HG03175 (cell line): ENCODE measurements at regions not wholly inside any gene's neighbourhood (a gene's known extent, or its start where the extent isn't known, plus 50 kb on each side); places are given as distances from the start of the nearest gene placed in this dataset.

Experiments used
- ATAC-seq: cut with Tn5 transposase; IDR thresholded peaks from one replicate; pipeline ENCODE4 v1.9.1; 2021; ENCODE audit warnings: mild to moderate bottlenecking, moderate library complexity; ENCODE audit not compliant: unreplicated experiment

DNA sequence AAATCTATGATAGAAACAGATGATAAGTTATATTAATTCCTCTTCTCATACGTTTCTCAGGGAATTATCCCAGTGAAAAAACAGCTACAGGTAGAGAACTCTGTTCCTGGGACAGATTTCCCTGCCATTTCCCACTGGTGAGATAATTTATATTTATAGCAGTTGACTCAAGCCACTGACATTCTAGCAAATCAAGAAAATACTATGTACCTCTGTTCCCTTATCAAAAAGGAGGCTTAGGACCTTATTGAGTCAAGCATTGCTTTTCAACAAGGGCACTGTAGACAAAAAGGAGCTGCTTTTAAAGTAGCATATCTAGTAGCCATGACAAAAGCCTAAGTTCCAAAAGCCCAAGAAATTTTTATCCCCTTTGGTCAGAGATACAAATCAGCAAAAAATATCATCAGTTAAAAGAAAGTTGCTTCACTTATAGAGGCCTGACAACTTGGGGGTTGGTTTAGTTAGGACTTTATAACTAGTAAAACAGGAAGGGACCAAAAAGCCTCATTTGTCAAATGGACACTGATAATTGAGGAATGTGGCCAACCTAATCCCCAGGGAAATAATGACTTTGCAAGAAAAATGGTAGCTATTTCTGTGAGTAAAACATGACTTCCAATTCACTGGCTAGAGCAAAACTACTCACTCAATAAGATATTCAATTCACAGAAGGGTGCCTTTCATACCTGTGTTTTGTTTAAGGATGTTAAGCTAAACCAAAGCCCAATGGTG is 652.5 kb downstream of the SLITRK1 start:
- ATAC-seq: no peak

DNA sequence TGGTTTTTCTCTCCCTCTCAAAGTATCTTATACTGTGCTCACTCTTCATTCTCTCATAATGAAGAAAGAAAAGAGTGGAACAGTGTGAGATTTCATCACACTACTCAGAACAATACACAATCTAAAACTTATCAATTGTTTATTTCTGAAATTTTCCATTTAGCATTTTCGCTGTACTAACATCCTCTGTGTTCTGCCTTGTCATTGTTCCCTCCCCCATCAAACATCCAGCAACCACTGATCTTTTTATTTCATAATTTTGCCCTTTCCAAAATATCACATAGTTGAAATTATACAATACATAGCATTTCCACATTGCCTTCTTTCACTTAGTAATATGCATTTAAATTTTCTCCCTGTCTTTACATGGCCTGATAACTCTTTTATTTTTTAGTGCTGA is 658.7 kb downstream of the SLITRK1 start:
- ATAC-seq: no peak

DNA sequence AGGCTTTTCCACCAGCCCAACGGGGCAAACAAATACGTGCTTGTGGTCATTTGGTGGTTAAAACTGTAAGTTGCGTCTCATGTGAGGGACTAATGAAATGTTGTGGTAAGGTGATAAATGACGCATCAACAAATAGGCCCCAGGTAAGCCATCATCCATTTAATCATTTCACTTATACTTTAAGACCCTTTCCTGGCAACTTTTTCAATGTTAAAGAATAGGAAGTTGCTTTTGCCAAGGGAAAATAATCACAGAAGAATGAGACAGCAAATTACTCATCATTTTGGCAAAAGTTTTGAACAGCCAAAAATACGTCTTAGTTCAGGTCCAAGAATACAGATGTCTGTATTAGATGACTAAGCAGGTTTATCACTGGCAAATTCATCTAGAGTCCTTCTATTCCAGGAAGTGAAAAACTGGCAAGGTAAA is 660.4 kb downstream of the SLITRK1 start:
- no peak for ATAC-seq

GRCh38 chr13:83221256-83221655 is 661.0 kb downstream of the SLITRK1 start:
- no peak for ATAC-seq

DNA sequence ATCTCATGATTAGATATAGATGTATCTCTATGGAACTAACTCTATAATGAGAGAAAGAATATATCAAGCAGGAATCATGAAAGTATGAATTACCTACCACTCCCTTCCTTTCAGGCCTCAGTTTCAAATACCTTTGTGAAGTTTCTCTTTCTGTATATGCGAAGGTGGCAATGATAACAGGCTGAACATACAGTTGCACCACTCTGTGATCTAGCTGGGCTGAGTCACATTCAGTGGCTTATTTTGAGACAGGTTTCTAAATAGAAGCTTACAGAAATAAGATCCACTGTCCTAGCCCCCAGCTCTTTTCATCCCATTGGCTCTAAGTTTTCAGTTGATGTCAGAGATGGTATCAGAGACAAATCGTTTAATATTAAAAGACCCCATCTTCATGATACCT is 662.0 kb downstream of the SLITRK1 start:
- no peak for ATAC-seq

DNA sequence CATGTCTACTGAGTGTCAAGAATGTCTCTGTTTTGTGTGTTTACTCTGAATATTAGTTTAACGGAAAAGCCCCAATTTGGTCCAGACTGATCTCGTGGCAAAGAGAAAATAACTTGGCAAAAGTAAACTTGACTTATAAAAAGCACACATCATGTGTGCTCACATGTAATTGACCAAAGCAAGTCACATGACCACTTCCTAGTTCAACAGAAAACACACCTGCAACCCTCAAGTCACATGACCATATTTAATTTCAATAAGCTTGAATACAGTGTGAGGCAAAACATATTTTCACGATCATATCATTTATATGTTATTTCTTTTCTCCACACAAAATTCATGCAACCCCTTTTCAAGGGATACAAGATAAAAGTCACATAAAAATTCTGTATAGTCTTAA is 662.4 kb downstream of the SLITRK1 start:
- no peak for ATAC-seq

DNA sequence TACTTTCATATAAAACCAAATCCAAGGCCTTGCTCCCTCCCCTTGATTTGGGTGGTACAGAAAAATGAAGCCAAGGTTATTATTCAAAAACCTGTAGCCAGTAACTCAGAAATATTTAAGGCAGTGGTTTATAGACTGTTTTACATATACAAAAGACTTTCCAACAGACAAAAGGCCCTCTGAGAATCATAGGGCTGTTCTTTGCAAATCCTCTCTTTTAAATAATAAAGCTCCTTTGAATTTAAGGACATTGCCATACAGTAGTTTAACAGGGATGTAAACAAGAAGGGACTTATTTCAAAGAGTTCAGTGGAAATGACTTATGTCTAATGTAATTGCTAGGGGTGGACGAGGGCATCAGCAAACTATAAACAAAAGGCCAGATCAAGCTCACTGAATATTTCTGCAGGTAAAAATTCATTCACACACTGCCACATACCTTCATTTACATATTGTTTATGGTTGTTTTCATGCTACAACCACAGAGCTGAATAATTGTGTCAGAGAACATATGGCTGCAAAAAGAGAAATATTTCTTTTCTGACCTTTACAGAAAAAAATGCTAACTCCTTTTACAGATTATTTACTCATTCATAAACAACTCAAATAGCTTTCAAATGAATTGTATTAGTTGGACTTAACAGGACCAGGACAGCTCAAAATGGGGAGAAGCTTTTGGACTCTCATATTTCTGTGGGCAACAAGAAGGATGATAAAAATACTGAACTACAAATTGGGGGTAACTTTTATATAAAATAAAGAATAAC is 665.6 kb downstream of the SLITRK1 start:
- ATAC-seq: no peak

DNA sequence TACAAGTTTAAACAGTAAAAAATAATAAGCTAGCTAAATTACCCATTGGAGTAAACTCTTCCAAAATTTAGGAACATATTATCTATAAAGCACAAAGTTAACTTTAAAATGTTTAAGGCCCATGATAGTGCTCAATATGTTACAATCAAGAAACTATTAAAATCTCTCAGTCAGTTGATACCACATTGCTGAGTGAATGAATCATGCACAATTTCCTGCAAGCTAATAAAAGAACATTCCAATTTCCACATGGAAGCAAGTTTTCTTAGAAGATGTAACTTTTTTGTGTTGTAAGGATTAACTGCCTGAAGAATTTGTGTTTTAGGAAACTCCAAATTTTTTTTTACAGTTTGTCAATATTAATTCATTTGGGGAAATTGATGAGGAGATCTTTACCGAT is 666.6 kb downstream of the SLITRK1 start:
- ATAC-seq: no peak

DNA sequence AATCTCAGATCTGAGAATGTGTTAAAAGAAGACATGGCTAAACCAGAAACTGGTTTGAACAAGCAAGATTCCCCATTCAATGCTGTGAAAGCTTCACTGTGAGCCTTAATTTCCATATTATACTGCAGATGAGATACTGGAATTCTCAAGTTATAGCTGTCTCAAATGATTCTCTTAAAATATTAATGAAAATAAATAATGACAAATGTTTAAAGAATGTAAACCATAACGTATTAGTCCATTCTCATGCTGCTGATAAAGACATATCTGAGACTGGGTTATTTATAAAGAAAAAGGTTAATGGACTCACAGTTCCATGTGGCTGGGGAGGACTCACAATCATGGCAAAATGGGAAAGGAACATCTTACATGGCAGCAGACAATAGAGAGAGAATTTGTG is 667.8 kb downstream of the SLITRK1 start:
- no peak for ATAC-seq

DNA sequence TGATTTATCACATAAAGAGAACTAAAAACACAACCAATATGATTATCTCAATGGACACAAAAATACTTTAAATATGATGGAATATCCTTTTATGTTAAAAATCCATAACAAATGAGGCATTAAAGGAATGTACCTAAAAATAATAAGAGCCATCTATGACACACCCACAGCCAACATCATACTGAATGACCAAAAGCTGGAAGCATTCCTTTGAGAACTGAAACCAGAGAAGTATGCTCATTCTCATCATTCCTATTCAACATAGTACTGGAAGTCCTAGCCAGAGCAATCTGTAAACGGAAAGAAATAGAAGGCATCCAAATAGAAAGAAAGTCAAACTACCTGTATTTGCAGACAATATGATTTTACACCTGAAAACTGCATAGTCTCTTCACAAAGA is 671.0 kb downstream of the SLITRK1 start:
- no peak for ATAC-seq

DNA sequence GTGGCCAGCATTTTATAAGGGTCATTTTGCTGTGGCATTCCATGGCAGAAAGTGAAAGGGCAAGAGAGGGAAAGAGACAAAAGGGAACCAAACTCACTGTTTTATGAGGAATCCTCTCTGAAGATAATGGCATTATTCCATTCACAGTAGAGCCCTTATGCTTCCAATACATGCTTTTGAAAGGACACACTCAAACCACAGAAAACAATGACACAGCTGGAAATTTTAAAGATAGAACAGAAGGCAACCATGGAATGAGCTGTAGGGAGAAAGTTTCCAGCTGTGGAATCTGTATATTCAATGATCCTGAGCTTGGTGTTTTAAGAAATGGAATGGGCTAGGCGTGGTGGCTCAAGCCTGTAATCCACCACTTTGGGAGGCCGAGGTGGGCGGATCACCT is 677.4 kb downstream of the SLITRK1 start:
- ATAC-seq: no peak

GRCh38 chr13:83201506-83201905 is 680.8 kb downstream of the SLITRK1 start:
- no peak for ATAC-seq

GRCh38 chr13:83197316-83197715 is 685.0 kb downstream of the SLITRK1 start:
- ATAC-seq: no peak

- no peak for ATAC-seq
Measured at GRCh38 chr13:83190020-83190419, 692.3 kb downstream of the SLITRK1 start.

- ATAC-seq: no peak
Measured at GRCh38 chr13:83184819-83185218, 697.5 kb downstream of the SLITRK1 start.

- ATAC-seq: no peak
Measured at GRCh38 chr13:83184150-83184475, 698.2 kb downstream of the SLITRK1 start.

DNA sequence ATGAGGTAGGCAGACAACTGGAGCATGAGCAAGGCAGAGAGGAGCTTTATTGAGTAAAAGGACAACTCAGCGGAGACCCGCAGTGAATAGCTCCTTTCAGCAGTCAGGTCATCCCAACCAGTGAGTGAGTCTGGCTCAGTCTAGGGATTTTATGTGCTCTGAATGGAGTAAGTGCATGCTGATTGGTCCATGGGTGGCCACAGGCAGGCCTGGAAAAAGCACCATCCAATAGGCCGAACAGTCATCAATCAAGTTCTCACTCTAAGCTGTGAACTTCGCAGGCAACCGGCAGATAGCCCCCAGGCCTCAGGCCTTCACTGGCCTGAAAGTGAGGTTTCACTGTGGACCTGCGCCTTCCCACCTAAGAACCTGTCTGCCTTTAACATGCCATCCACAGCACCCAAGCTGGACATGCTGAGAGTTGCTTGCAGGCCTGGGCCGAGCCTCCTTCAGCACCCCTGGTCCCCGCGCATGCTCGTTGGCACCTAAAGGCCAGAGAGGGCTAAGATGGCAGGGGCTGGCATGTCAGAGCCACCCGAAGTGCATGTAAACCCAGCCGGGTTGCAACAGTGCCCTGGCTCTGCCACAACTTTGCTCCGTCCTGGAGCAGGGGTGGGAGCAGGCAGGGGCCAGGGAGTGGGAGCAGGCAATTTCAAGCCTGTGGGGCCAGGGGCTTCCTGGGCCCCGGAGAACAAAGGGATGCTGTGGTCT is 698.7 kb downstream of the SLITRK1 start:
- ATAC-seq: no peak

- no peak for ATAC-seq
Measured at GRCh38 chr13:83182845-83183244, 699.4 kb downstream of the SLITRK1 start.

GRCh38 chr13:83178008-83178407 is 704.3 kb downstream of the SLITRK1 start:
- no peak for ATAC-seq

GRCh38 chr13:83168590-83168989 is 713.7 kb downstream of the SLITRK1 start:
- no peak for ATAC-seq

GRCh38 chr13:83167203-83167602 is 715.1 kb downstream of the SLITRK1 start:
- no peak for ATAC-seq

DNA sequence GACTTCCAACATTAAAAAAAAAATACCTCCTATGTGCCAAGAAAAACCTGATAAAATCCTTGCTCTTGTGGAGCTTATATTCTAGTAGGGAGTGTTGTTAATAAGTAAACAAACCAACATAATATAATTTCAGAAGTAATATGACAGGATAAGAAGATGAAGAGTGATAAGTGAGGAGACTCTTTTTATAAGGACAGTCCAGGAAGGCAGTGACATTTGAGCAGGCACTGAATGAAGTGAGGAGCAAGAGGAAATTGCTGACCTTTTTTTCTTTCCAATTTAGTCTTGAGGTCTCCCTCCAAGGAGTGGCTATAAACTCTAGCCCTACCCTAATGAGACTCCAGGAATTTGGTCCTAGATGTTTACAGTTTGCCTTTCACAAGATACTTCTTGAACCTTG is 715.7 kb downstream of the SLITRK1 start:
- ATAC-seq: no peak
